ENCODE measurements at regions not wholly inside any gene's neighbourhood (a gene's known extent, or its start where the extent isn't known, plus 50 kb on each side); places are given as distances from the start of the nearest gene placed in this dataset.

DNA sequence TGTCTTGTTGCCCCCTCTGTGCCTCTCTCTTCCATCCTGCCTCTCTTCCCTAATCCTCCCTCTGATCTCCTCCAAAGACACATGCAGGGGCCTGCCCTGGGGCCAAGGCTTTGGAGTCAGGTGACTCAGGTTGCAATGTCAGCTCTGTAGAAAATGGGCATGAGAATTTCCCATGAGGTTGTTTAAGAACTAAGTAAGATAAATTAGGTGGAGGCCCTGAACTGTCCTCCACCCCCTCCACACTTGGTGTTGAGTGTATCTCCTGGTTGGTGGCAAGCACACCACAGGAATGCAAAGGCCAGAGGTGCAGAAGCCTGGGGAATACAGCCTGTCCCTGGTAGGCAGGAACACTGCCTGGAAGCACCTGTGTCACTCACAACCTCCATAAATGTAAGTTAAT is 63.9 kb upstream of the GRIK3 start:
- DNase-seq (ENCODE audit: low spot score) = no peak
- in situ Hi-C loops (cut with MboI; ENCODE audit: low pct_unique_long_range_greater_than_20kb, low sequenced_read_pairs, unreplicated experiment) = no loop called here
- TF ChIP-seq, protein P1, sequence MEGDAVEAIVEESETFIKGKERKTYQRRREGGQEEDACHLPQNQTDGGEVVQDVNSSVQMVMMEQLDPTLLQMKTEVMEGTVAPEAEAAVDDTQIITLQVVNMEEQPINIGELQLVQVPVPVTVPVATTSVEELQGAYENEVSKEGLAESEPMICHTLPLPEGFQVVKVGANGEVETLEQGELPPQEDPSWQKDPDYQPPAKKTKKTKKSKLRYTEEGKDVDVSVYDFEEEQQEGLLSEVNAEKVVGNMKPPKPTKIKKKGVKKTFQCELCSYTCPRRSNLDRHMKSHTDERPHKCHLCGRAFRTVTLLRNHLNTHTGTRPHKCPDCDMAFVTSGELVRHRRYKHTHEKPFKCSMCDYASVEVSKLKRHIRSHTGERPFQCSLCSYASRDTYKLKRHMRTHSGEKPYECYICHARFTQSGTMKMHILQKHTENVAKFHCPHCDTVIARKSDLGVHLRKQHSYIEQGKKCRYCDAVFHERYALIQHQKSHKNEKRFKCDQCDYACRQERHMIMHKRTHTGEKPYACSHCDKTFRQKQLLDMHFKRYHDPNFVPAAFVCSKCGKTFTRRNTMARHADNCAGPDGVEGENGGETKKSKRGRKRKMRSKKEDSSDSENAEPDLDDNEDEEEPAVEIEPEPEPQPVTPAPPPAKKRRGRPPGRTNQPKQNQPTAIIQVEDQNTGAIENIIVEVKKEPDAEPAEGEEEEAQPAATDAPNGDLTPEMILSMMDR (IDR thresholded peaks at IDR 0.05; ENCODE audit: extremely low read depth, insufficient read depth, missing control alignments) = no peak

DNA sequence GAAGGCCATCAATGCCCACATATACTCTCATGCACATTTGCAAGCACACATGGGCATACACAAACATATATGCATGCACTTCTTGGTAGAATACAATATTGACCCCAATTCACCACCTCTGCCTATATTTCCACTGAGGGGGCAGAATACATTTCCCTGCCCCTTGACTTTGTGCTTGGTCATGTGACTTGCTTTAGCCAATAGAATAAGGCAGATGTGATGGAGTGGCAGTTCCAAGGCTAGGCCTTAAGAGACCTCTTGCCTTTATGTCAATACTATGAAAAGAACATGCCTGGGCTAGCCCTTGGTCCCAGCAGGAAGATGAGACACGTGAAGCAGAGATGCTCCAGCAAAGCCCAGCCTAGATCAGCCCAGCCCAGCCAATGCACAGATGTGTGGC is 66.0 kb upstream of the GRIK3 start:
- TF ChIP-seq, protein P1 (IDR thresholded peaks at IDR 0.05; ENCODE audit: extremely low read depth, insufficient read depth, missing control alignments) = no peak
- no peak for DNase-seq (ENCODE audit: low spot score)
- in situ Hi-C loops (cut with MboI; ENCODE audit: low pct_unique_long_range_greater_than_20kb, low sequenced_read_pairs, unreplicated experiment) = no loop called here

DNA sequence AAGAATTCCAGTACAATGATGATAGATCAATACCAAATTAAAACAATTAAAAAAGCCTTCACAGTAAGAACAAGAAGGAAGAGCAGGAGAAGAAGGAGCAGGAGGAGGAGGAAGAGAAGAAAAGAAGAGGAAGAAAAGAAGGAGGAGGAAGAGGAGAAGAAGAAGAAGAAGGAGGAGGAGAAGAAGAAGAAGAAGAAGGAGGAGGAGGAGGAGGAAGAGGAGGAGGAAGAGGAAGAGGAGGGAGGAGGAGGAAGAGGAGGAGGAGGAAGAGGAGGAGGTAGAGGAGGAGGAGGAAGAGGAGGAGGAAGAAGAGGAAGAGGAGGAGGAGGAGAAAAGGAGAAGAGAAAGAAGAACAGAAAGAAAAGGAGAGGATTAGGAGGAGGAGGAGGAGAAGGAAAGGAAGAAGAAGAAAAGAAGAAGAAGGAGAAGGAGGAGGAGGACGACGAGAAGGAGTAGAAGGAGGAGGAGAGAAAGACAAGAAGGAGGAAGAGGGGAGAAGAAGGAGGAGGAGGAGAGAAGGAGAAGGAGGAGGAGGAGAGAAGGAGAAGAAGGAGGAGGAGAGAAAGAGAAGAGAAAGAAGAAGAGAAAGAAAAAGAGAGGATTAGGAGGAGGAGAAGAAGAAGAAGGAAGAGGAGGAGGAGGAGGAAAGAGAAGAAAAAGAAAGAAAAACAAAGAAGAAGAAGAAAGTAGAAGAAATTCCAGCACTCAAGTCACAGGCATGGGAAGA is 68.5 kb upstream of the GRIK3 start:
- in situ Hi-C loops (cut with MboI; ENCODE audit: low pct_unique_long_range_greater_than_20kb, low sequenced_read_pairs, unreplicated experiment) = no loop called here
- TF ChIP-seq, protein P1 (IDR thresholded peaks at IDR 0.05; ENCODE audit: extremely low read depth, insufficient read depth, missing control alignments) = no peak
- no peak for DNase-seq (ENCODE audit: low spot score)

GRCh38 chr1:37105911-37106310 is 71.6 kb upstream of the GRIK3 start:
- in situ Hi-C loops (cut with MboI; ENCODE audit: low pct_unique_long_range_greater_than_20kb, low sequenced_read_pairs, unreplicated experiment) = no loop called here
- no peak for DNase-seq (ENCODE audit: low spot score)

GRCh38 chr1:37107153-37107907 is 73.0 kb upstream of the GRIK3 start:
- in situ Hi-C loops (cut with MboI; ENCODE audit: low pct_unique_long_range_greater_than_20kb, low sequenced_read_pairs, unreplicated experiment) = no loop called here
- DNase-seq (ENCODE audit: low spot score) = no peak
- TF ChIP-seq, protein P1 (IDR thresholded peaks at IDR 0.05; ENCODE audit: extremely low read depth, insufficient read depth, missing control alignments) = no peak

More at GRCh38 chr1:37105911-37106310, 71.6 kb upstream of the GRIK3 start:
- TF ChIP-seq, protein P1 (IDR thresholded peaks at IDR 0.05; ENCODE audit: extremely low read depth, insufficient read depth, missing control alignments) = no peak

- no peak for DNase-seq (ENCODE audit: low spot score)
- TF ChIP-seq, protein P1 (IDR thresholded peaks at IDR 0.05; ENCODE audit: extremely low read depth, insufficient read depth, missing control alignments) = no peak
- in situ Hi-C loops (cut with MboI; ENCODE audit: low pct_unique_long_range_greater_than_20kb, low sequenced_read_pairs, unreplicated experiment) = no loop called here
These were observed 74.4 kb upstream of the GRIK3 start for GRCh38 chr1:37108596-37109188.

Data from GM13977 (cell line).